PC-3 (cell line): ENCODE measurements at regions not wholly inside any gene's neighbourhood (a gene's known extent, or its start where the extent isn't known, plus 50 kb on each side); places are given as distances from the start of the nearest gene placed in this dataset.

Experiments
- EZH2phosphoT487 ChIP-seq: fragments of 300-600 bp; sonication (generic); IDR thresholded peaks from 2 replicates; pipeline ENCODE4 v1.6.1; 2018; ENCODE audit warnings: mild to moderate bottlenecking, antibody characterized with exemption, low read length, borderline replicate concordance
- TF ChIP-seq, protein P1 (sequence below): fragments of 300-600 bp; sonication (generic); conservative IDR thresholded peaks from 2 replicates; pipeline ENCODE4 v1.5.1; 2017; ENCODE audit warnings: antibody characterized with exemption, low read depth, mild to moderate bottlenecking, low read length

DNA sequence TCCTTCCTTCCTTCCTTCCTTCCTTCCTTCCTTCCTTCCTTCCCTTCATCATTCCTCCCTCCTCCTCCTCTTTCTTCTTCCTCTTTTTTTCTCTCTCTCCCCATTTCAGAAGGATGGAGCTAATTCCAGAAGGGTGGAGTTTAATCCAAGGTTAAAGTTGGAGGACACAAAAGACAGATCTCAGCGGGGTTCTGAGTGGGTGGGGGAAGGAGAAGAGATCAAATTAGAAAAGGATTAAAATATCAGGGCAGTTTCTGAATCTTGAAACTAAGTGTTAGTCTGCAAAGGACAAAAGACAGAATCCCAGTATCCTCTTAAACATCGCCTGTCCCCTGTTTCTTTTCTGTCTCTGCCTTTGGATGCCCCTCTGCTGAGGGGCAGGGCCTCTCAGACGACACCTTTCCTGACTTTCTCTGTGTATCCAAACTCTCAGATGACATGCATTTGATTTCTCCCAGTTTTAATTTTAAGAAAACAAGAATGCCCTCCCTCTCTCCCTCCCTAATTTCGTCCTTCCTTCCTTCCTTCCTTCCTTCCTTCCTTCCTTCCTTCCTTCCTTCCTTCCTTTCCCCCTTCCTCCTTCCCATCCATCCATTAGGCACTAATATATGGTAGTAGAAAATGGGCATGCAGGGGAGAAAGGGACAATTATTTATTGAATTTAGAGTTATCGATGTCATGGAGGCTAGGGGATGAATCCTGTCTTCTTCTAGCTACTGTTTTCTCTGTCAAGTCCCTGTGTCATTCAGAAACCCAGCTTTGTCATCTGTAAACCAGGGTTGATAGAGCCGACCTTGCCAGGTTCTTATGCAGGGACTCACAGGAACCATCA lies 269.1 kb downstream of the VRK1 start:
- TF ChIP-seq, protein P1, sequence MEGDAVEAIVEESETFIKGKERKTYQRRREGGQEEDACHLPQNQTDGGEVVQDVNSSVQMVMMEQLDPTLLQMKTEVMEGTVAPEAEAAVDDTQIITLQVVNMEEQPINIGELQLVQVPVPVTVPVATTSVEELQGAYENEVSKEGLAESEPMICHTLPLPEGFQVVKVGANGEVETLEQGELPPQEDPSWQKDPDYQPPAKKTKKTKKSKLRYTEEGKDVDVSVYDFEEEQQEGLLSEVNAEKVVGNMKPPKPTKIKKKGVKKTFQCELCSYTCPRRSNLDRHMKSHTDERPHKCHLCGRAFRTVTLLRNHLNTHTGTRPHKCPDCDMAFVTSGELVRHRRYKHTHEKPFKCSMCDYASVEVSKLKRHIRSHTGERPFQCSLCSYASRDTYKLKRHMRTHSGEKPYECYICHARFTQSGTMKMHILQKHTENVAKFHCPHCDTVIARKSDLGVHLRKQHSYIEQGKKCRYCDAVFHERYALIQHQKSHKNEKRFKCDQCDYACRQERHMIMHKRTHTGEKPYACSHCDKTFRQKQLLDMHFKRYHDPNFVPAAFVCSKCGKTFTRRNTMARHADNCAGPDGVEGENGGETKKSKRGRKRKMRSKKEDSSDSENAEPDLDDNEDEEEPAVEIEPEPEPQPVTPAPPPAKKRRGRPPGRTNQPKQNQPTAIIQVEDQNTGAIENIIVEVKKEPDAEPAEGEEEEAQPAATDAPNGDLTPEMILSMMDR = no peak
- TF ChIP-seq EZH2phosphoT487 = no peak
